ENCODE measurements at regions not wholly inside any gene's neighbourhood (a gene's known extent, or its start where the extent isn't known, plus 50 kb on each side); places are given as distances from the start of the nearest gene placed in this dataset.
"Not testable (repeated sequence)": the region's sequence is repeated elsewhere in the genome, so short reads cannot be mapped to it uniquely, and the experiment has no call there.

DNA sequence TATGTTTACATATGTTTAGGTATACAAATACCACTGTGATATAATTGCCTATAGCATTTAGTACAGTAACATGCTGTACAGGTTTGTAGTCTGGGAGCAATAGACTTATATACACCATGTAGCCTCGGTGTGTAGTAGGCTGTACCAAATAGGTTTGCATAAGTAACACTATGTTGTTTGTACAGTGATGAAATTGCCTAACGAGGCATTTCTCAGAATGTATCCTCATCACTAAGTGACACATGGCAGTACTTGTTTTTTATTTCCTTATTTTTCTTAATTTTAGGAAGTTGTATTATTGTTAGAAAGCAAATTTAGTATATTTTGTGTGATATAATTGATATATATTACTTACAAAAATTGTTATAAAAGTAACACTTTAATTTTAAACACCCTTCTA is 840.9 kb downstream of the LTN1 start:
- DNase-seq (ENCODE audit: low read depth in 2 of 2, low spot score in 1 of 2) = no peak

DNA sequence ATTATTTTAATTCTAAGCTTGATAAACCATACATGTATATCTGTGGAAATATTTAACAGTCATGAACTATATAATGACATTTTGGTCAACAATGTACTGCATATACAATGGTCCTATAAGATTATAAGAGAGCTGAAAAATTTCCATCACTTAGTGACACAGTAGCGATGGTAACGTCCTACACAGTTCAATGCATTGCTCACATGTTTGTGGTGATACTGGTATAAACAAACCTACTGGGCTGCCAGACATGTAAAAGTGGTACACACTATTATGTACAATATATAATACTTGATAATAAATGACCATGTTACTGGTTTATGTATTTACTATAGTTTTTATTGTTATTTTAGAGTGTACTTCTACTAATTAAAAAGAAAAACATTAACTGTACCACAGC is 841.9 kb downstream of the LTN1 start:
- DNase-seq (ENCODE audit: low read depth in 2 of 2, low spot score in 1 of 2) = no peak

DNA sequence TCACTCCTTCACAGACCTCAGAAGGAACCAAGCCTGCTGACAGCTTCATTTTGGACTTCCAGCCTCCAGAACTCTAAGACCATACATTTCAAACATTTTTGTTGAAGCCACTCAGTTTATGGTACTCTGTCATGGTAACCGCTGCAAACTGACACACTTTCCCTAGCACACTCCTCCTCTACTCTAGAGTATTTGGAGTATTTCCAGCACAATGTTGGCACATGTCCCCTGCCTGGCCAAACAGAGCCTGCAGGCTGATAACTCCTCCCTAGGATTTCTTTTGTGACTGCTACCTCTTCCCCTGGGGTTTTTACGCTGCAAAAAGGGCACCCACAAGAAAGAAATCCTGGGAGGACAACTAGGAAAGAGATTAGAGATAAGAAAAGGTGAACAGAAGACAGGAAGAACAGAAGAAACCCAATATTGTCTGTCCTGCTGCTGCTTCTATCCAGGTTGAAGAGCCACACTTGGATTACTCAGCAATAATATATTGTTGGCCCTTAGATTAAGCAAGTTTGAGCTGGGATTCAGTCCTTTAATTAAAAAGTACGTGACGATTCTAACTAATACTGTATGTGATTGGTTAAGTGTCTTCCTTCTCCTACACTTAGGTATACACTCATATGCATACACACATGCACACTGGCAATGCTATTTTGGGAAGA is 844.1 kb downstream of the LTN1 start:
- DNase-seq (ENCODE audit: low read depth in 2 of 2, low spot score in 1 of 2) = no peak

DNA sequence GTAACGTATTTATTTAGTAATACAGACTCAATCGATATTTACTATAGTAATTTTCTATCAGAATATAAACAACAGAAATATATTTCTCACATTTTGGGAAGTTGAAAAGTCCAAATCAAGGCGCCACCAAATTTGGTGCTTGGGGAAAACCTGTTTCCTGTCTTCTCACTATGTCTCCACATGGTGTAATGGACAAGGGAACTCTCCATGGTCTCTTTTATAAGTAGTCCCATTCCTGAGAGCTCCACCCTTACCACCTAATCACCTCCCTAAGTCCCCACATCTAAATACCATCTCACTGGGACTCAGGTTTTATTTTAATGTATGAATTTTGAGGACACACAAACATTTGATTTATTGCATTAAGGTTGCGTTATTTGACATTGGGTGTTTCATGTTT is 848.0 kb downstream of the LTN1 start:
- no peak for DNase-seq (ENCODE audit: low read depth in 2 of 2, low spot score in 1 of 2)

DNA sequence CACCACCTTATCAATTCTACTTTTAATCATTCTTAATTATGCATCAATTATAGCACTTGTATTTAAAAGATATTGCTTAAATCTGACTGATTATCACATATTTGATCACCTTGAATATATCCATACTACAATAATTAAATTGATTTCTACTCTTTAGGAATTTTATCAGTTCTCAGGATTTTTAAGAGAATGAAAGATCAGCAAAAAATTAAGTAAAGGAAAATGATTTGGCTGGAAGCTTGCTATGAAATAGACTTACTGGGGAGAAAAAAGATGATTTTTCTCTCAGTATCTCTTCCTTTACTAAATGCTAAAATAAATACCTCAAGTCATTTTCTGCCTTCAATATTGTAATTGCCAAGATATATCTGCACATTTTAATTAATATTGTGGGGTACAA is 848.6 kb downstream of the LTN1 start:
- no peak for DNase-seq (ENCODE audit: low read depth in 2 of 2, low spot score in 1 of 2)

DNA sequence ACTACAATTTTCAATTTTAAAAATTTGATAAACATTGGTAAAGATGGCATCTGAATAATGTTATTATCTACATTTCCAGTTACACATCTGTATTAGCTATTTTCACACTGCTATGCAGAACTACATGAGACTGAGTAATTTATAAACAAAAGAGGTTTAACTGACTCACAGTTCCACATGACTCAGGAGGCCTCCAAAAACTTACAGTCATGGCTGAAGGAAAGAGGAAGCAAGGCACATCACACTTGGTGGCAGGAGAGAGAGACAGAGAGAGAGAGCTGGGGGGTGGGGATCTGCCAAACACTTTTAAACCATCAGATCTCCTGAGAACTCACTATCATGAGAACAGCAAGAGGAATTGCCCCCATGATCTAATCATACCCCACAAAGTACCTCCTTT is 850.0 kb downstream of the LTN1 start:
- no peak for DNase-seq (ENCODE audit: low read depth in 2 of 2, low spot score in 1 of 2)

DNA sequence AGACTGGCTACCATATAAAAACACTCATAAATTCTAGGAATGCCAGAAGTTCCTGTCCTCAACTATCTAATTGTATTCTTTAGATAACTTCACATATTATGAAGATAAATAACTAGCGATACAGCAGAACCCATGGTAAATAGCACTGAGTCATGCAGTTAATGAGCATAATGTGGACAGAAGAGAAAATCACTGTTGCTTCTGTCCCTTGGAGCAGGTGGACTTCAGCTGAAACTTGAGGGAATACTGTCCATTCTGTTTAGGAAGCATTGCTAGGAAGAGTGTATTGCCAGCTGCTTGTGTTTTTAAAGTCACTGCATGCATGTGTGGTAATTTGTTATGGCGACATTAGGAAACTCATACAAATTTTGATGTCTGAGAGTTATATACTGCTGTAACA is 854.4 kb downstream of the LTN1 start:
- DNase-seq (ENCODE audit: low read depth in 2 of 2, low spot score in 1 of 2) = no peak

DNA sequence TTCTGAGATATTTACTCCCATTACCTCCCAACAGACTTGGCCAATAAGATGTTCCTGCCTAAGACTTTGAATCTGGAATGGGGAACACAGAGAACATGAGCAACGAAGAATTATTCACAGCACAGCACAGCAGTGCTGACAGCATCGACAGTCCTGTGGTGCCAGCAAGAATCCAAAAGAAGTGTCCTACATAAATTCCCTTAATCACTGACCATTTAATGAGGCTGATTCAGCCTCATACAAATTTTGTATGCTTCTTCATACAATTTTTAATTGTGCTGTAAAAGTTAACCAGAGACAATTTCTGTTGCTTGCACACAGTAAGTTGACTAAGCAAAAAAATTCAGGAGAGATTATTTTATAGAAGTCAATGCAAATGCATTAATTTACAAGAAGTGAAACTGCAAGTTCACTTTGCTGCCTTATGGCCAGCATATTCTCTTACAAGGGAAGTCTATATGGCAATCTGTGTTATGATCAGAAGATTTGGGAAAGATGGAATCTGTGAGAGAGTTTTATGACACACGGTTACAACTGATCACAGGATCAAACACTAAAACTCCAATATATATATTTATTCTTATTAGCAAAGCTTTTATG is 855.9 kb downstream of the LTN1 start:
- DNase-seq (ENCODE audit: low read depth in 2 of 2, low spot score in 1 of 2) = no peak

DNA sequence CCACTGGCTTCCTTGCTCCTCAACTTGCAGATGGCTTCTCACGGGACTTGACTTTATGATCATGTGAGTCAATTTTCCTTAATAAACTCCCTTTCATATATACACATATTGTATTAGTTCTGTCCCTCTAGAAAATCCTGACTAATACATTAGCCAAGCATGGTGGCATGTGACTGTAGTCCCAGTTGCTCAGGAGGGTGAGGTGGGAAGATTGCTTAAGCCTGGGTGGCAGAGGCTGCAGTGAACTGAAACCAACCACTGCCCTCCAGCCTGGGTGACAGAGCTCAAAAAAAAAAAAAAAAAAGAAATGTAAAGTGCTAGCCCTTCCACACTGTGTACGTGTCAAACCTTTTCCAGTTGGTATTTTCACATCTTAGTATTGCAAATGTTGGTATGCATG is 857.0 kb downstream of the LTN1 start:
- DNase-seq (ENCODE audit: low read depth in 2 of 2, low spot score in 1 of 2) = no peak

DNA sequence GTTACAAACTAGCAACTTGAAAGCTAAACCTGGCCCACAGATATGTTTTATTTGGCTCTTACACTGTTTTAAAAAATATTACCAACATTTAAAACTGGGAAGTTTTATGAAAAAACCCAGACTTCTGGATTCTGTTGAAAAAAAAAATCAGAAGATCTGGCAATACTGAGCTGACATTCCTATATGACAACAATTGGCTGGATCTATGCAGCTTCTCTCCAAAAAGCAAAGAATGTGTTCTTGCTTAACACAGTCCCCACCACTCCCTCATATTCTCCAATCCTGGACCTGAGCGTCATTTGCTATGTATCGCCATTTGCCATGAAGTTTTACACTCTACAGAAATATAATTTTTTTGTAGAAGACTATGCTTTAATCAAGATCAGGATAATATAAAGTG is 859.6 kb downstream of the LTN1 start:
- DNase-seq (ENCODE audit: low read depth in 2 of 2, low spot score in 1 of 2) = no peak

DNA sequence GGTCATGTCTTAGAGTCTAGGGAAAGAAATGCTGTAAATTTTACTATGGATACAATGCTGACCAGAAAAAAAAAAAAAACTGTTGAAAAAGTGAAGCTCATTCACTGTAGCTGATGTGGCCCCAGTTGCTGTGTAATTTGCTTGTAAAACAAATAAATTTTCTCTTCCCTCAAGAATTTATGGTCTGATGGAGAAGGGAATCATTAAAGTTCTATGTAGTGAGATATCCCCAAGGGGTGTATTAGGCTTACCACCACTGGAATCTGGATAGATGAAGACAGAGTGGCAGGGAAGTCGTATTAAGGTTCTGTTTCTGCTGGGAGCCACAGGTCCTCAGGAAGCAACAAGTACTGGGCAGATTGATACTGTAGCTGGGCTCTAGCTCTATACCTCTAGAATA is 860.0 kb downstream of the LTN1 start:
- no peak for DNase-seq (ENCODE audit: low read depth in 2 of 2, low spot score in 1 of 2)

DNA sequence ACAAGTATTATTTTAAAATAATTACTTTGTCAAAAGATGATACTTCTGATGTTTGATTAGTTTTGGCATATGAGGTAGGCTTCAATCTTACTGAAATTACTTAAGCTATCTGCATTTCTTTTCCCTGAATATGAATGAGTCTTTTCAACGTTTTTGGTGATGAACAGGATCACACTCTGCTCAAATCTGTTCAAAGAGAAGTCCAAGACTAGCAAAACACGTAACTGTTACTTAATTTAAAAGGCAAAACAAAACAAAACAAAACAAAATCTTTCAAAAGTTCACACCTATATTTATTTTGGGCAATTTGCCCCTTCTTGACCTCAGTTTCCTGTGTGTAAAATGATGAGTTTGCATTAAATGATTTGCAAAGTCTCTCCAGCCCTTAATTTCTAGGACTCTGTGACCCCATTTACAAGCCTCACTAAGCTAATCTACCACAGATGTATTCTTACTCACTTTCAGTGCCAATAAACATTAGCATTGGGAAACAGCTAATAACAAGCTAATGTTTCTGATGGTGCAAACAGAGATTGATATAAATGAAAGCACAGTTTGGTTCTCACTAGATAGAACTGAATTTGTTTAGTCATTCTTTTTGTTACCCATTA is 865.4 kb downstream of the LTN1 start:
- no peak for DNase-seq (ENCODE audit: low read depth in 2 of 2, low spot score in 1 of 2)

DNA sequence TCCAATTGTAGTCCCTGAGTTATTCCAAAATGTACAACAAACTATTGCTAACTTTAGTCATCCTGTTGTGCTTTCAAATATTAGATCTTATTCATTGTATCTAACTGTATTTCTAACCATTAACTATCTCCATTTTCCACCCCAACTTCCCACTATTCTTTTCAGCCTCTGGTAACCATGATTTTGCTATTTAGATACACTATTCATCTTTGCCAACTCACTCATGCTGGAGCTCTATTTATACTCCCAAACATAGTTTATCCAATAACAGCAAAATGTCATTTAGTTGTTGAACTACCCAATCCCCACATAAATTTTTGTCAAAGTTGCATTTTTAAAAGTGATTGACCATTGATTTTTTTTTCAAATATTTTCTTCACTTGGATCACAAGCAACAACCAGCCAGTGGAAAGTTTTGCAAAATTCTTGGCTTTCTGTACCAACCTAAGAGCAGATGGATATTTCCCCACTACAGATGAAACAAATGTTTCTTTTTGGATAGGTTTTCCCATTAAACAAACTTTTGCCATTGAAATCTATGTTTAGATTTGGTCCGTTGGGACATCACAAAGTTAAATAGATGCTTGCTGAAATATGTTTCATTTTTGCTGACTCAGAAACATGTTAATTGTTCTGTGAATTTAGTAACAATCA is 866.0 kb downstream of the LTN1 start:
- no peak for DNase-seq (ENCODE audit: low read depth in 2 of 2, low spot score in 1 of 2)

DNA sequence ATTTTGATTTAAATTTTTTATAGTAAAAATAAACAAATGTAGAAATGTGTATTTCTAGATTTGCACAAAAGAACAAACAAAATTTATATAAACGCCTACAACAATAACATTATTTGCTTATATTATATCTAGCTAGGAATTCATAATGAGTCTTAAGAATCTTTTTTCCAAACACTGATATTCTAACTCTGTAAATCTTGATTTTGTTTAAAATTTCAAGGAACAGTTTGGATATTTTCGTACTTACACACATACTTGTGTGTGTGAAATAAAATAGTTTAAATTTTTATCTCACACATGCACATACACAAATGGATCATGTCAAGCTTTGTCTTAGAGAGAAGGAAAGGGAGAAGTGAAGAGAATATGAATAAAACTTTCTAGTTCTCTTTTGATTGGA is 868.1 kb downstream of the LTN1 start:
- DNase-seq (ENCODE audit: low read depth in 2 of 2, low spot score in 1 of 2) = no peak

DNA sequence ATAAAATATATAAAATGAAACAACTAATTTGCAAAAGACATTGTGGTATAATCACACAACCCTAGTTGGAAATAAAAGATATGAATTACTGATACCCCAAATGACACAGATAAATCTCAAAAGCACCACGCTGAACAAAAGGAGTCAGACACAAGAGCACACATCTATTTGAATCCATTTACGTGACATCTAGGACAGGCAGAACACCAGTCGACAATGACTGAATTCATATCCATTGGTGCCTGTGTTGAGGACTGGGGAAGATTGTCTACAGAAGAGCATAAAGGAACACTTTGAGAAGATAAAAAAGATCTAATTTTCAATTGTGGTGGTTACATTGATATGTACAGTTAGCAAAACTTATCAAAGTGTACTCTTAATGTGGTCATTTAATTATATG is 874.1 kb downstream of the LTN1 start:
- DNase-seq (ENCODE audit: low read depth in 2 of 2, low spot score in 1 of 2) = no peak

DNA sequence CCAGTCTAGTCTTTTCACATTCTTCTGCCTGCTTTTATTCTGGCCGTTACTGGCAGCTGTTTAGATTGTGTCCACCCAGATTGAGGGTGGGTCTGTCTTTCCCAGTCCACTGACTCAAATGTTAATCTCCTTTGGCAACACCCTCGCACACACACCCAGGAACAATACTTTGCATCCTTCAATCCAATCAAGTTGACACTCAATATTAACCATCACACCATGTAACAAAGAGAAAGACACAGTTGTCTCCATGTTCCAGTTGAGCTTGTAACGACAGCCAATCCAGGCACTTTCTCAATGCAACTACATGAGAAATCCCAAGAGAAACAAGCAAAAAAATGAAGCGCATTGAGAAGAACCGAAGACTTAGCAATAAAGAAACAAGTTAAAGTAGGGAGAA is 877.7 kb downstream of the LTN1 start:
- DNase-seq (ENCODE audit: low read depth in 2 of 2, low spot score in 1 of 2) = not testable (repeated sequence)

DNA sequence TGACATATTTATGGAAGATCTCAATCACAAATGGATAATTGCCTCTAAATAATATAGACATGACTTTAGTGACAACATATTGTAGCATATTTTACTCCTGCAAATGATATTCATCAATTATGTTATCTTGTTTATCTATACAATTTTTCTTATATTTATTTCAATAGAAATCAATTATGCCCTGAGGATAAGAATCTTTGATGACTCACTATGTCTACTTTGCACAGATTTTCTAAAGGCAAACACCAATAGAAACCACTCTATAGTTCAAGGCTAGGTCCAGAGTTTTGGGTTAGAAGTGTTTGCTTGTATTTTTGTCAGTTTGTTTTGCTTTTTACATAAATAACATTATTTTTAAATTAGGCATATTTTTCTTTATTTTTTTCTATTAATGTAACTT is 879.0 kb downstream of the LTN1 start:
- DNase-seq (ENCODE audit: low read depth in 2 of 2, low spot score in 1 of 2) = no peak

DNA sequence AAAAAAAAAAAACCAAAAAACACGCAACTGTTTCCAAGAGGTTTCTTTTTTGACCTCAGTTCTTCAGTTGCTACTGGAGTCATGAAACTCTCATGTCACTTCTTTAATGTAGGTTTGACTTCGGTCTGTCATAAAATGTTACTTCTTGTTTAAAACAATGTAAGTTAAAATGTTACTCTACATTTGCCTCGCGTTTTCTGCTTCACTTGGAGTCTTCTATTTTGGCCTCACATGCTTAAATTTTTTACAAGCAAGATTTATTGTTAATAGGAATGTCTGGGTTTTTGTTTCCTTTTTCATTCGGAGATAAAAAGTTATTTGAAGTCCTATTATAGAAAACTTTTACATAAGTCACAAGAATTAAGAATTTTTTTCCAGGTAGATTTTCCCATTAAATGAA is 880.2 kb downstream of the LTN1 start:
- no peak for DNase-seq (ENCODE audit: low read depth in 2 of 2, low spot score in 1 of 2)

DNA sequence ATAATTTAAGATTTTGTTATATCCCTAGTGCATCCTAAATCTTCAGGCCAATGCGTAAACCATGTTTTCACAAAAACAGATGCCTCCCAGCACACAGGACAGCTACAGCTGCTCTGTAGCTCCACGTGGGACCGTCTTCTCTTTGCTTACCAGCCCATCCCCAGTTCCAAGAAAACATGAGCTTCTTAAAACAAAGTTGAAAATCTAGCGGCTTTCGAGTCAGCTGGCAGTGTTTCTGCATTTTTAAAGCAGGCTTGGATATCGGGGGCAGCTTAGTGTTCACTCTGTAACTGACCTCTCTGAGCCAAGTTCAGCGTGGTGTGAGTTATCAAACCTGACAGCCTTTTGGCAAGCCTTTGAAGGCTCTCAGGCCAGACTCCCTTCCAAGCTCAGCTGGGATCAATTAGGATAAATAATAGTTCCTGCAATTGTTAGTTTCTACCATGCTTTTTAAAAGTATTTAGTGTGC is 881.5 kb downstream of the LTN1 start:
- DNase-seq (ENCODE audit: low read depth in 2 of 2, low spot score in 1 of 2) = no peak

DNA sequence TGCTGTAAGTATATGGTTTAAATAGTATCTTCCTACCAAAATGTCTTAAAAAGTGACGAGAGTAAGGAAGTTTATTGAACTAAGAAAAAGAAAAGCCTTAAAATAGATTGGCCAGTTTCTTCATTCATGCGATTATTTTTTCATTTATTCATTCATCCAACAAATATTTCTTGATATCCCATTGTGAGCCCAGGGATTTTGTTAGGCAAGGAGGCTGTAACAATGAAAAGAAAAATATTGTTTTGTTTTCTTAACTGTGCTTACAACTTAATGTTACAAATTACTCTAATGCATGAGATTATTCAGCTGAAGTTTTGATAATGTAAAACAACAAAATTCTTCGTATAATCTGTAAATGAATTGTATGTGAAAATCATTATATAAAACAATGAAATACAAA is 882.0 kb downstream of the LTN1 start:
- DNase-seq (ENCODE audit: low read depth in 2 of 2, low spot score in 1 of 2) = no peak

DNA sequence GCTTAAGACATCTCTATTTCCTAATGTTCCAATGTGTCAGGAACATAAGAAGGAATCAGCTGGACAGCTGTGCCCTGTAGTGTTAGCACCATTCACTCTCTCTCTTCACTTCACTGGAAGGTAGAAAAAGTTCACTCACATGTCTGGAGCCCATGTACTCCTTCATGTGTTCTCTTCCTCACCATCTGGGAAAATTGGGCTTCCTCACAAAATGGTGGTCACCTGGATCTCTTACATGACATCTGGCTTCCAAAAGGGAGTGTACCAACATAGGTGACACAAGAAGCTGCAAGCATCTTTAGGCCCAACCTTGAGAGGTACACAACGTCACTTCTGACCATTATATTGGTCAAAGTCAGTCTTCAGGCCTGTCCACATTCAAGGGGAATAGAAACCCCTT is 882.6 kb downstream of the LTN1 start:
- no peak for DNase-seq (ENCODE audit: low read depth in 2 of 2, low spot score in 1 of 2)

DNA sequence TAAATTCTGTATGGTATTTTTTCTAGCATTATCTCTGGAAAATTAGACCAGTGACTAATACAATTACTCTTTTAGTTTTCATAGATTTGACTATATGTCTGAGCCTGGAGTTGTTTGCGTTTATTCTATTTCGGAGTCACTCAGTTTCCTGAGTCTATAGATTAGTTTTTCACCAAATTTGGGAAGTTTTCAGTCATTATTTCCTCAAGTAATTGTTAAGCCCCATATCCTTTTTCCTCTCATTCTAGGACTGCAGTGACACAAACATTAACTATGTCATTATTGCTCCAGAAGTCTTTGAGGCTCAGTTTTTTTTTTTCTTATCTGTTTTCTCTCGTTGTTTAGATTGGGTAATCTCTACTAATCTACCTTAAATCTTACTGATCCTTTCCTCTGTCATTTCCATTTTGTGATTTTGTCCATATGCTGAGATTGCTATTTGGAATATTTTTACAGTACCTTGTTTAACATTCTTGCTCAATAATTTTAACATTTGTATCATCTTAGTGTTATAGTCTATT is 886.2 kb downstream of the LTN1 start:
- no peak for DNase-seq (ENCODE audit: low read depth in 2 of 2, low spot score in 1 of 2)
